Psoas muscle (tissue), 7 donors: ENCODE measurements at regions not wholly inside any gene's neighbourhood (a gene's known extent, or its start where the extent isn't known, plus 50 kb on each side); places are given as distances from the start of the nearest gene placed in this dataset.

Source experiments
- ATAC-seq, 4 donors: fragments of 200-7000 bp; cut with Tn5 transposase; one replicate each; pipeline ENCODE4 v1.9.1; 2020; ENCODE audit warnings: moderate library complexity in 3 of 4, mild to moderate bottlenecking in 2 of 4
- DNase-seq, 2 donors: peaks; one replicate each; pipeline ENCODE4 v3.0.0-alpha.2; 2020
- H3K27ac ChIP-seq: fragments of 200-600 bp; one replicate; pipeline ENCODE4 v1.8.0; 2022
- H3K27me3 ChIP-seq, 3 donors: fragments of 200-600 bp in 1 of 3; one replicate each; pipeline versions ENCODE4 v1.6.1 to v1.8.0; 2013 to 2022; ENCODE audit warnings: low read length in 2 of 3, mild to moderate bottlenecking in 2 of 3, moderate library complexity in 1 of 3; ENCODE audit not compliant: insufficient read depth in 3 of 3
- H3K36me3 ChIP-seq, 2 donors: fragments of 200-600 bp in 1 of 2; one replicate each; pipeline versions ENCODE4 v1.6.1 to v1.8.0; 2013 to 2022; ENCODE audit warnings: low read depth in 1 of 2, mild to moderate bottlenecking in 1 of 2, moderate library complexity in 1 of 2; ENCODE audit not compliant: insufficient read depth in 1 of 2
- H3K4me1 ChIP-seq: fragments of 200-600 bp; one replicate; pipeline ENCODE4 v1.8.0; 2022
- H3K4me3 ChIP-seq: fragments of 200-600 bp; one replicate; pipeline ENCODE4 v1.8.0; 2022; ENCODE audit warnings: mild to moderate bottlenecking
- H3K9me3 ChIP-seq: fragments of 200-600 bp; one replicate; pipeline ENCODE4 v1.8.0; 2022
- CTCF ChIP-seq: fragments of 200-600 bp; IDR thresholded peaks from one replicate; pipeline ENCODE4 v1.8.0; 2022; ENCODE audit warnings: antibody characterized with exemption
- WGBS, 3 donors: extraction: QIAGEN DNeasy Blood & Tissue Kit; methylation state at CpG; one replicate each; pipeline versions ENCODE4 v1.1.6 to v1.1.7; 2013; 5-methylcytosine and 5-hydroxymethylcytosine counted together
- intact Hi-C, 2 donors: fragments of 100-400 bp; cut with DNase I; formaldehyde crosslinking; loops; one replicate each; pipeline versions ENCODE4 v1.11.0 to v1.14.2; 2022
- donor health status: healthy with polysubstance abuse.
- donor health status: DM: no; HTN: no; CAD: no; lungs with moderate emphysema.
- donor health status: Bipolar disorder and iron deficiency.
- donor health status: healthy.
- donor health status: DM: yes; HTN: yes; CAD: no.
- donor health status: DM: no; HTN: no; CAD: no.
- donor health status: DM: yes; HTN: yes; CAD: no.

- H3K4me1 ChIP-seq, result no peaks in the 10 kb centered on the region
- no peak overlapping the region for H3K27ac ChIP-seq
- intact Hi-C loops, result no loop called here
- DNase-seq (no peak), ATAC-seq (no peak)
- no peaks in the 10 kb centered on the region for H3K9me3 ChIP-seq
- H3K4me3 ChIP-seq, result no peak overlapping the region
- no peaks in the 10 kb centered on the region for H3K27me3 ChIP-seq
- WGBS, 3 donors, result 71 to 73% (median 72%) methylated on average over 5 of the region's 5 CpGs
- TF ChIP-seq CTCF, result no peak
- H3K36me3 ChIP-seq, result no peaks in the 10 kb centered on the region
Observed at GRCh38 chr3:3696345-3696744, 102.9 kb upstream of the LRRN1 start.

- 0 to 100% (median 41%) methylated on average over 1 of the region's 1 CpG for WGBS, 3 donors
- H3K36me3 ChIP-seq, result no peaks in the 10 kb centered on the region
- H3K4me1 ChIP-seq, result no peaks in the 10 kb centered on the region
- DNase-seq (no peak), ATAC-seq (no peak)
- H3K4me3 ChIP-seq, result no peak overlapping the region
- no peak overlapping the region for H3K27ac ChIP-seq
- no peaks in the 10 kb centered on the region for H3K27me3 ChIP-seq
- H3K9me3 ChIP-seq, result no peaks in the 10 kb centered on the region
- no peak for TF ChIP-seq CTCF
- intact Hi-C loops, result no loop called here
Observed at GRCh38 chr3:3693593-3693992, 105.6 kb upstream of the LRRN1 start.

GRCh38 chr3:3689601-3690375 is 109.4 kb upstream of the LRRN1 start:
- no peak for DNase-seq
- no peak for TF ChIP-seq CTCF
- no peak overlapping the region for H3K27ac ChIP-seq
- no peaks in the 10 kb centered on the region for H3K4me1 ChIP-seq
- no peaks in the 10 kb centered on the region for H3K36me3 ChIP-seq
- no peaks in the 10 kb centered on the region for H3K9me3 ChIP-seq
- ATAC-seq, result no peak
- peaks cover 0 to 3% (median 0%) of the 10 kb centered on the region in 3 donors for H3K27me3 ChIP-seq
- WGBS, 3 donors, result 63 to 78% (median 69%) methylated on average over 2 of the region's 2 CpGs
- intact Hi-C loops, result no loop called here
- no peak overlapping the region for H3K4me3 ChIP-seq

- Histone ChIP-seq H3K27me3 (peaks cover 0 to 3% (median 0%) of the 10 kb centered on the region in 3 donors), H3K27ac (no peak overlapping the region), H3K4me1 (no peaks in the 10 kb centered on the region), H3K4me3 (no peak overlapping the region), H3K36me3 (no peaks in the 10 kb centered on the region), H3K9me3 (no peaks in the 10 kb centered on the region)
- intact Hi-C loops, result no loop called here
- 68 to 70% (median 69%) methylated on average over 3 of the region's 3 CpGs for WGBS, 3 donors
- no peak for TF ChIP-seq CTCF
- DNase-seq (no peak), ATAC-seq (no peak)
Observed at GRCh38 chr3:3686907-3687648, 112.2 kb upstream of the LRRN1 start.
